IPS DF 6.9 (cell line): ENCODE measurements at regions not wholly inside any gene's neighbourhood (a gene's known extent, or its start where the extent isn't known, plus 50 kb on each side); places are given as distances from the start of the nearest gene placed in this dataset.
"Not testable (repeated sequence)": the region's sequence is repeated elsewhere in the genome, so short reads cannot be mapped to it uniquely, and the experiment has no call there.

Experiments
- DNase-seq: peaks from one replicate; pipeline ENCODE4 v3.0.0-alpha.2; 2013; ENCODE audit warnings: low read depth, low spot score
- H3K27ac ChIP-seq: one replicate; pipeline ENCODE4 v1.5.1; 2013; ENCODE audit warnings: low read length, control low read depth
- H3K27me3 ChIP-seq: 2 replicates; pipeline ENCODE4 v1.6.1; 2013; ENCODE audit warnings: mild to moderate bottlenecking, low read length; ENCODE audit not compliant: control insufficient read depth, insufficient read depth
- H3K36me3 ChIP-seq: 2 replicates; pipeline ENCODE4 v1.6.1; 2013; ENCODE audit warnings: low read length; ENCODE audit not compliant: control insufficient read depth, insufficient read depth
- H3K4me1 ChIP-seq: 2 replicates; pipeline ENCODE4 v1.6.1; 2013; ENCODE audit warnings: low read length; ENCODE audit not compliant: control insufficient read depth, insufficient read depth
- H3K4me3 ChIP-seq: 2 replicates; pipeline ENCODE4 v1.5.1; 2013; ENCODE audit warnings: mild to moderate bottlenecking, low read length
- H3K9me3 ChIP-seq: 2 replicates; pipeline ENCODE4 v1.6.1; 2013; ENCODE audit warnings: low read length, inconsistent platforms; ENCODE audit not compliant: control insufficient read depth, insufficient read depth
- WGBS: extraction: QIAGEN DNeasy Blood & Tissue Kit; methylation state at CpG from one replicate; pipeline ENCODE4 v1.1.7; 2013; ENCODE audit warnings: mixed read lengths, missing lambda C conversion rate; ENCODE audit not compliant: insufficient read length, insufficient coverage; 5-methylcytosine and 5-hydroxymethylcytosine counted together

DNA sequence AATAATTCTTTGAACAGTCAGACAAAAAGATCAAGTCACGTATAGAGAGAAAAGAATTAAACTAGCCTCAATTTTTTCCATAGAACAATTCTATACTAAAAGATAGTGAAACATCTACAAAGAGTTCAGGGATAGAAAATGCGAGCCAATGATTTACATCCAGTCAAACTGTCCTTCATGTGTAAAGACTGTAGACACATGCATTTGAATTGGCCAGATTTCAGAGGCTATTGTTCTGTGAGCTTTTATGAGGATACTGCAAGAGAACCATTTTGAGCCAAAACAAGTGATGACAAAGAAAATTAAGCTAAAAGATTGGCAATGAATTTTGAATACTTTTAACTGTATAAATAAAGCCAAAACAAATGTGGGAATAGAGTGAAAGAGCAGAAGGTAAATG lies 1230.3 kb downstream of the RPA4 start:
- H3K27ac ChIP-seq, result no peak overlapping the region
- DNase-seq, result no peak
- no peaks in the 10 kb centered on the region for H3K4me1 ChIP-seq
- H3K36me3 ChIP-seq, result no peaks in the 10 kb centered on the region
- no peaks in the 10 kb centered on the region for H3K27me3 ChIP-seq
- WGBS, result no CpG with 5 or more reads among the region's 2 CpGs
- H3K4me3 ChIP-seq, result no peak overlapping the region
- no peaks in the 10 kb centered on the region for H3K9me3 ChIP-seq

DNA sequence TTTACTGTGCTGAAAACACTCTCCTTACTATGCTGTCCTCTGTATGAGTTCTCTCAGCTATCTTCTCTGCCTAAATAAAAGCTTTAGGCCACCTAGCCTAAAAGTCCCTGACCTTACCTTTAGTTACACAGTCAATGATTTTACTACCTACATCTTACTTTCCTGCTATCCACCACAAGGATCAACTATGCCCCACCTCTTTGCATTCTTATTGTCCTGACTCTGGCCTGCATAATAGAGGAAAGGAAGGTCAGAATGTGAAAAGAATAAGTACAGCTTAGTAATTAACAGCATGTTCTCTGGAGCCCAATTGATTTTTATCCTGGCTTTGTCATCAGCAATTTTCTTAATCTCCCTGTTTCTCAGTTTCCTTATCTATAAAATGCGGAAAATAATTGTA lies 1257.8 kb downstream of the RPA4 start:
- no peaks in the 10 kb centered on the region for H3K27me3 ChIP-seq
- WGBS, result no CpG with 5 or more reads among the region's 1 CpG
- no peak overlapping the region for H3K4me3 ChIP-seq
- no peak overlapping the region for H3K27ac ChIP-seq
- peak; percentile 18 for DNase-seq
- H3K4me1 ChIP-seq, result no peaks in the 10 kb centered on the region
- no peaks in the 10 kb centered on the region for H3K9me3 ChIP-seq
- H3K36me3 ChIP-seq, result no peaks in the 10 kb centered on the region

DNA sequence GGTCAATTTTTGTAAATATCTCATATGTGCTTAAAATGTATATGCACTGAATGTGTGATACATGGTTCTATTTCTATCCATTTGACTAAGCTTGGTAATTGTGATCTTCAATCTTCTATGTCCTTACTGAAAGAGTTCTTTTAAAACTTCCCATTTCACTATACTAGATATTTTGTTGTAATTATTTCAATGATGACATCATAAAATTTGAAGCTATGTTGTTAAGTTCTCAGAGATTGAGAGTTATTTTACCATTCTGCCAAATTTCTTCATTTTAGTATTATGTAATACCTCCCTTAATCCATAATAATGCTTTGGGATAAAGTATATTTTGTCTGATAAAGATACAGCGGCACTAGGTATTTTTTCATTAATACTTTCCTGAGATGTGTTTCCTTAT lies 1307.3 kb downstream of the RPA4 start:
- no CpG with 5 or more reads among the region's 1 CpG for WGBS
- H3K4me1 ChIP-seq, result no peaks in the 10 kb centered on the region
- H3K9me3 ChIP-seq, result no peaks in the 10 kb centered on the region
- no peak overlapping the region for H3K4me3 ChIP-seq
- H3K27ac ChIP-seq, result no peak overlapping the region
- H3K36me3 ChIP-seq, result no peaks in the 10 kb centered on the region
- no peaks in the 10 kb centered on the region for H3K27me3 ChIP-seq
- no peak for DNase-seq

DNA sequence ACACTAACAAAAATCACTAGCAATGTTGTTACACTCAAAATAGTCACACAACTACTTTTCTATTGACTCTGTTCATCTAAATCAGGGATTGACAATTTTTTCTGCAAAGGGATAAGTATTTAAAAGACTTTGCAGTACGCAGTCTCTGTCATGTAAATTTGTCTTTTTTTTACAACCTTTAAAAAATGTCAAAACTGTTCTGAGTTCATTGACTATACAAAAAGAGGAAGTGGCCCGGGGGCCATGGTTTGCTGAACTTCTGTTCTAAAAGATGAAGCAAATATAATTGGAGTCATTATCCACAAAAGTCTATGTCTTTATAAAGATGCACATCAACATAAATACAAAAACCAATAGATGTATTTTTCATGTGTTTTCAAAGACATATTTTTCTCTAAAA lies 1310.3 kb downstream of the RPA4 start:
- no CpG with 5 or more reads among the region's 2 CpGs for WGBS
- Histone ChIP-seq H3K27ac (no peak overlapping the region), H3K36me3 (no peaks in the 10 kb centered on the region), H3K9me3 (no peaks in the 10 kb centered on the region), H3K27me3 (no peaks in the 10 kb centered on the region), H3K4me3 (no peak overlapping the region), H3K4me1 (no peaks in the 10 kb centered on the region)
- no peak for DNase-seq

DNA sequence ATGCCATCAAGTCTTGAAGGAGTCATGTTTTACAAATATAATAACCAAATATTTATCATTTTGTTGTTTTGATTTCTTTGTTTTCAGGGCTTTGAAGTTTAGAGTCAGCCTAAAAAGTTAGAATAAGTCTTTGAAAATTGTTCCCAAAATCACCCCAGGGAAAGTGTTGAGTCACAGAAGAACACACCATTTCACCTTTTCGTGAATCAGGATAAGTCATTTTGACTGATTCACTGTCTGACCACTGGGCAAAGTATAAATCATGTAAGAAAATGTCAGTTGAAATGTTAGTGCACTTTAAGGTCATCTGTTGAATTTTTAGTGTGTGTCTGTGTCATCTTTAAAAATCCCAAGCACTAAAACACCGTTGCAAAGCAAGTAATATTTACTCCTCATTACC lies 1320.1 kb downstream of the RPA4 start:
- H3K27ac ChIP-seq, result no peak overlapping the region
- no peaks in the 10 kb centered on the region for H3K9me3 ChIP-seq
- no peaks in the 10 kb centered on the region for H3K27me3 ChIP-seq
- WGBS, result no CpG with 5 or more reads among the region's 2 CpGs
- no peaks in the 10 kb centered on the region for H3K36me3 ChIP-seq
- H3K4me3 ChIP-seq, result no peak overlapping the region
- H3K4me1 ChIP-seq, result no peaks in the 10 kb centered on the region
- no peak for DNase-seq

DNA sequence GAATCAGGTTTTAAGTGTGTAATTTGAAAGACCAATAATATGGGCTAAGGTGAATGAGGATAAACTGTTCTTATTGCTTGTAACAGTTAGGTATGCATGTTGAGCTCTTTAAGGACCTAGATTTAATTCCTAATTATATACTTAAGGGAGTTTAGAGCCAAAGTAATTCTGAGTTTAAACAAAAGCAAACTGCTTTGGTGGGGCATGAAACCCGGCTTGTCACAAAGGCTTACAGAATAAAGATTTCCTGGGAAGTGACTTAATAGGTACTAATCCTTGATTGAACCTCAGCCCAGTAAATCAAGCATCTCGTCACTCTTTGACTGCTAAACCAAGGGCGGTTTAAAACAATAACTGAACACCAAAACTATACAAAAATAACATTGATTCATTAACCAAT lies 1324.2 kb downstream of the RPA4 start:
- no peaks in the 10 kb centered on the region for H3K36me3 ChIP-seq
- H3K4me3 ChIP-seq, result no peak overlapping the region
- no peak overlapping the region for H3K27ac ChIP-seq
- WGBS, result no CpG with 5 or more reads among the region's 3 CpGs
- H3K9me3 ChIP-seq, result no peaks in the 10 kb centered on the region
- no peak for DNase-seq
- no peaks in the 10 kb centered on the region for H3K4me1 ChIP-seq
- no peaks in the 10 kb centered on the region for H3K27me3 ChIP-seq

DNA sequence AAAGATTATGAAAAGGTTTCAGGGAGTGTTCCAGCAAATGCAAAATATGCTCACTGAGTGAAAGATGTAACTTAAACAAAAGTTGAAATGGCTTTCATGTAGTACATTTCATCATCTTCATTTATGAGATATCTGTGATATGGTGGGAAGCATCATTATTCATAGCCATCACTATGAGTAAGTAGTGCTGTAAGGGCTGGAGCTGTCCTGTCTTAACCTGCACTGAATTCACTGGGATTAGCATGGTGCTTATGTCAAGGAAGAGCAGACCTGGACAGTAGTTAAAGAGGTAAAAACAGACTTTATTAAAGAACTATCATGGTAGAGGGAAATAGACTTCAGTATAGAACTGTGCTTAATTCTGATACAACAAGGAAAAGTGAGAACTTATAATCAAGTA lies 1347.3 kb downstream of the RPA4 start:
- no peak for DNase-seq
- H3K9me3 ChIP-seq, result no peaks in the 10 kb centered on the region

DNA sequence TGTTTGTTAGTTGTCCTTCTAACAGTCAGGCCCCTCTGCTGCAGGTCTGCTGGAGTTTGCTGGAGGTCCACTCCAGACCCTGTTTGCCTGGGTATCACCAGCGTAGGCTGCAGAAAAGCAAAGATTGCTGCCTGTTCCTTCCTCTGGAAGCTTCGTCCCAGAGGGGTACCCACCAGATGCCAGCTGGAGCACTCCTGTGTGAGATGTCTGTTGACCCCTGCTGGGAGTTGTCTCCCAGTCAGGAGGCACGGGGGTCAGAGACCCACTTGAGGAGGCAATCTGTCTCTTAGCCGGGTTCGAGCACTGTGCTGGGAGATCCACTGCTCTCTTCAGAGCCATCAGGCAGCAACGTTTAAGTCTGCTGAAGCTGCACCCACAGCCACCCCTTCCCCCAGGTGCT lies 1356.4 kb downstream of the RPA4 start:
- not testable (repeated sequence) for H3K4me3 ChIP-seq, H3K36me3 ChIP-seq, DNase-seq, H3K4me1 ChIP-seq, H3K27ac ChIP-seq, H3K27me3 ChIP-seq, H3K9me3 ChIP-seq
- WGBS, result no CpG with 5 or more reads among the region's 6 CpGs

More for the DNA sequence above, 1347.3 kb downstream of the RPA4 start:
- Histone ChIP-seq H3K4me1 (no peaks in the 10 kb centered on the region), H3K4me3 (no peak overlapping the region), H3K36me3 (no peaks in the 10 kb centered on the region), H3K27me3 (no peaks in the 10 kb centered on the region), H3K27ac (no peak overlapping the region)

DNA sequence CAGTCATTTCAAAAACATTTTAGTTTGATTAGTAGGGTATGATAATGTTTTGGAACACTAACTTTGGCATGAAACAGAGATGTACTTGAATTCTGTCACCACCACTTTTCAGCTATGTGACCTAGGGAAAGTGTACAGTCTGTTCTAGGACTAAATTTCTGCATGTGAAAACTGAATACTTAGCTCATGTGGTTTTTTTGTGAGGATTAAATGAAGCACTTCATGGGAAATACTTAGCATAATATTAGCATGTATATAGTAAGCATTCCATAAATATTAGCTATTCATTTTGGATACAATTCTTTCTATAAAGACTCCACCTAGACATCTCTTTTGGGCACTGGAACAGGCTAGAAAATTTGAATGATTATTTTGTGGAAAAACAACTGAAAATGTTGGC lies 1379.4 kb downstream of the RPA4 start:
- Histone ChIP-seq H3K4me1 (no peaks in the 10 kb centered on the region), H3K27me3 (no peaks in the 10 kb centered on the region), H3K9me3 (no peaks in the 10 kb centered on the region), H3K36me3 (no peaks in the 10 kb centered on the region), H3K27ac (no peak overlapping the region), H3K4me3 (no peak overlapping the region)
- no peak for DNase-seq

DNA sequence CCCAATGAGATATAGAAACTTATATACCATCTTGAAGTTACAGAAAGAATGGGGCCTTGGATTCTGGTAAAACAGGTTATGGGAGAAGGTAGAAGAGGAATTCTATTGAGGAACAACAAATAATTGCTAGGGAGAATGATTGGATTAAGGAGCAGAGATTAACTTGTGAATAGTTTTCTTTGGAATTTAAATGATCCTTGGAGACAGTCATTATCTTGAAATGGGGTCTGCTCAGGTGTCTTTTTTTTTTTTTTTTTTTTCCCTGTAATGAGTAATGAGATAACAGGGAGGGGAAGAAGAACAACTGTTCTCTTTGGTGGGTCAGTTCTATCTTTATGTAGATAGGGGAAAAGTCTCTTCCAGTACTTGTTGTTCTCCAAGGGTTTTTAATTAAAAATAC lies 1406.0 kb downstream of the RPA4 start:
- Histone ChIP-seq H3K4me1 (no peaks in the 10 kb centered on the region; the same call in 1 of the 2 replicates), H3K27me3 (no peaks in the 10 kb centered on the region), H3K9me3 (no peaks in the 10 kb centered on the region), H3K27ac (no peak overlapping the region), H3K36me3 (no peaks in the 10 kb centered on the region), H3K4me3 (no peak overlapping the region)
- DNase-seq, result no peak

DNA sequence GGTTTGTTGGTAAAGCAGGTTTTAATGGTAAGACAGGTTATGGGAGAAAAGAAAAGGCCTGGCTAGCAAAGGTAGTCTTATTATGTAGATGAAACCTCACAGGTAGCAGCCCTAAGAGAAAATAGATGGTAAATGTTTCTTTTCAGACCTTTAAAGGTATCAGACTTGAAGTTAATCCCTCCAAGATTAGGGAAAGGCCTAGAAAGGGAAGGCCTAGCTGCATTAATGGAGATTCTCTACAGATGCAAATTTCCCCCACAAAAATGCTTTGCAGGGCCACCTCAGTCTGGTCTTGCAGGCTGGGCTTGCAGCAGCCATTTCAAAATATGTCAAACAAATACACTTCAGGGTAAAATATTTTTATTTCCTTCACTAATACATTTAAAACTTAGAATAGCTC lies 1410.6 kb downstream of the RPA4 start:
- DNase-seq, result no peak
- no peak overlapping the region for H3K27ac ChIP-seq
- H3K4me1 ChIP-seq, result no peaks in the 10 kb centered on the region; the same call in 1 of the 2 replicates
- no peaks in the 10 kb centered on the region for H3K36me3 ChIP-seq
- no peaks in the 10 kb centered on the region for H3K27me3 ChIP-seq
- H3K9me3 ChIP-seq, result no peaks in the 10 kb centered on the region
- no peak overlapping the region for H3K4me3 ChIP-seq

DNA sequence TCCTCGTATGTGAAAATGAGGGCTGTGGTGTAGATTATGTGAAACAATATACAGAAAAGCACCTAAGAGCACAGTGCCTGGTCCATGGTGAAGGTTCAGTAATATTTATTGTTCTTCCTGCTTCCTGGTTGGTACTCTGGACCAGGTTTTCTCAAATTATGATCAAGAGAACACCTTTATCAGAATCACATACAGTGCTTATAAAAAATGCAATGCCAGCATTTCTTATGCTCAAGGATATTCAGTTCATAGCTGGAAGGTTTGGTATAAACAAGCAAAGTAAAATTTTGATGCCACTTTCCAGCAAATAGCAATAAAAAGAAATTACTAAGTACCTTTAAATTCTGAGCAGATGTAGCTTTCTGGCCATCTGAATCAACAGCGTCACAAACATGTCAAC lies 1412.4 kb downstream of the RPA4 start:
- H3K36me3 ChIP-seq, result no peaks in the 10 kb centered on the region
- no peaks in the 10 kb centered on the region; the same call in 1 of the 2 replicates for H3K4me1 ChIP-seq
- H3K27ac ChIP-seq, result no peak overlapping the region
- H3K9me3 ChIP-seq, result no peaks in the 10 kb centered on the region
- no peak for DNase-seq
- no peak overlapping the region for H3K4me3 ChIP-seq
- no peaks in the 10 kb centered on the region for H3K27me3 ChIP-seq
- no CpG with 5 or more reads among the region's 2 CpGs for WGBS
